ENCODE measurements at regions not wholly inside any gene's neighbourhood (a gene's known extent, or its start where the extent isn't known, plus 50 kb on each side); places are given as distances from the start of the nearest gene placed in this dataset.

DNA sequence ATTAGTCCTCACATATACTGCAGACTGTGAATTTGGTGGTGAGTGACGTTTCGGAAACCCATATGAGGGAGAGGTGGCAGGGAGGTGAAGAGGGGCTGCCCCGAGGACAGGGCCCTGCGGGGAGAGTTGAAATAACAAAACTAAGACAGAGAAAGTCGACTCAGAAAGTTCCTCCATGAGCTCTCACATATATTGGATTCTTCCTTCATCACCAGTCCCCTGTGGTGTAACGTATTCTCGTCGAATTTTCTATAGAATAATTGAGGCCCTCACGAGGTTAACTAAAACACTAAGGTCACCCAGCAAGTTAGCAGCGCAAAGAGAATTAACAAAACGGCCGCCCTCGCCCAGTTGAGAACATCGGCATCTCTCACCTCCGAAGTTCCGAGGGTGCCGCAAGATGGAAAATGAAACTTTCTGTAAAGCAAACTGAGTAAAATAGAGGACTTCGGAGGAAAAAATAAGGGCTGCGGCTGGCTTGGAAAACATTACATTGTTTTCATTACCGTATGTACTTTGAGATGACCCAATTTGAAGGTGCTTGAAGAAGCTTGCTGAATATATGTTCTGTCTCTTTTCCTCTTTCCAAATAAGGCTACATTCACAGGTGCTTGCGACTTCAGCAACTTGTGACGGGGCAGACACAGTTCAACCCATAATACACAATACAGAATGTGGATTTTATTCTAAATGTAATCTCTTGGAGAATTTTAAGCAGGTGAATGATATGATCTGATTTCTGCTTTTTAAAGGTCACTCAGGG is 490.9 kb upstream of the JARID2 start:
- TF ChIP-seq MXD4 (CRISPR knock-in tag; IDR thresholded peaks at IDR 0.05; ENCODE audit: borderline replicate concordance): no peak
- TF ChIP-seq, protein P1, sequence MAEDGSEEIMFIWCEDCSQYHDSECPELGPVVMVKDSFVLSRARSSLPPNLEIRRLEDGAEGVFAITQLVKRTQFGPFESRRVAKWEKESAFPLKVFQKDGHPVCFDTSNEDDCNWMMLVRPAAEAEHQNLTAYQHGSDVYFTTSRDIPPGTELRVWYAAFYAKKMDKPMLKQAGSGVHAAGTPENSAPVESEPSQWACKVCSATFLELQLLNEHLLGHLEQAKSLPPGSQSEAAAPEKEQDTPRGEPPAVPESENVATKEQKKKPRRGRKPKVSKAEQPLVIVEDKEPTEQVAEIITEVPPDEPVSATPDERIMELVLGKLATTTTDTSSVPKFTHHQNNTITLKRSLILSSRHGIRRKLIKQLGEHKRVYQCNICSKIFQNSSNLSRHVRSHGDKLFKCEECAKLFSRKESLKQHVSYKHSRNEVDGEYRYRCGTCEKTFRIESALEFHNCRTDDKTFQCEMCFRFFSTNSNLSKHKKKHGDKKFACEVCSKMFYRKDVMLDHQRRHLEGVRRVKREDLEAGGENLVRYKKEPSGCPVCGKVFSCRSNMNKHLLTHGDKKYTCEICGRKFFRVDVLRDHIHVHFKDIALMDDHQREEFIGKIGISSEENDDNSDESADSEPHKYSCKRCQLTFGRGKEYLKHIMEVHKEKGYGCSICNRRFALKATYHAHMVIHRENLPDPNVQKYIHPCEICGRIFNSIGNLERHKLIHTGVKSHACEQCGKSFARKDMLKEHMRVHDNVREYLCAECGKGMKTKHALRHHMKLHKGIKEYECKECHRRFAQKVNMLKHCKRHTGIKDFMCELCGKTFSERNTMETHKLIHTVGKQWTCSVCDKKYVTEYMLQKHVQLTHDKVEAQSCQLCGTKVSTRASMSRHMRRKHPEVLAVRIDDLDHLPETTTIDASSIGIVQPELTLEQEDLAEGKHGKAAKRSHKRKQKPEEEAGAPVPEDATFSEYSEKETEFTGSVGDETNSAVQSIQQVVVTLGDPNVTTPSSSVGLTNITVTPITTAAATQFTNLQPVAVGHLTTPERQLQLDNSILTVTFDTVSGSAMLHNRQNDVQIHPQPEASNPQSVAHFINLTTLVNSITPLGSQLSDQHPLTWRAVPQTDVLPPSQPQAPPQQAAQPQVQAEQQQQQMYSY (CRISPR knock-in tag; IDR thresholded peaks at IDR 0.05): no peak
- TF ChIP-seq, protein P2, sequence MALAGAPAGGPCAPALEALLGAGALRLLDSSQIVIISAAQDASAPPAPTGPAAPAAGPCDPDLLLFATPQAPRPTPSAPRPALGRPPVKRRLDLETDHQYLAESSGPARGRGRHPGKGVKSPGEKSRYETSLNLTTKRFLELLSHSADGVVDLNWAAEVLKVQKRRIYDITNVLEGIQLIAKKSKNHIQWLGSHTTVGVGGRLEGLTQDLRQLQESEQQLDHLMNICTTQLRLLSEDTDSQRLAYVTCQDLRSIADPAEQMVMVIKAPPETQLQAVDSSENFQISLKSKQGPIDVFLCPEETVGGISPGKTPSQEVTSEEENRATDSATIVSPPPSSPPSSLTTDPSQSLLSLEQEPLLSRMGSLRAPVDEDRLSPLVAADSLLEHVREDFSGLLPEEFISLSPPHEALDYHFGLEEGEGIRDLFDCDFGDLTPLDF (CRISPR knock-in tag; IDR thresholded peaks at IDR 0.05): no peak
